Fibroblast of lung (primary cell): ENCODE measurements at regions not wholly inside any gene's neighbourhood (a gene's known extent, or its start where the extent isn't known, plus 50 kb on each side); places are given as distances from the start of the nearest gene placed in this dataset.

Experiments used
- DNase-seq, 2 donors: peaks; one replicate each; pipeline versions ENCODE4 v3.0.0 to v3.0.0-alpha.2; 2010; ENCODE audit warnings: low read depth in 2 of 2
- H2AFZ ChIP-seq: 2 replicates; pipeline ENCODE4 v1.5.1; 2012; ENCODE audit warnings: low read length, control low read depth, inconsistent platforms
- H3K27ac ChIP-seq: 2 replicates; pipeline ENCODE4 v1.5.1; 2011; ENCODE audit warnings: low read length, control low read depth; ENCODE audit not compliant: insufficient read depth
- H3K27me3 ChIP-seq: 2 replicates; pipeline ENCODE4 v1.5.1; 2011; ENCODE audit warnings: mild to moderate bottlenecking, low read length; ENCODE audit not compliant: control insufficient read depth, insufficient read depth
- H3K36me3 ChIP-seq: 2 replicates; pipeline ENCODE4 v1.5.1; 2011; ENCODE audit warnings: low read length; ENCODE audit not compliant: control insufficient read depth, insufficient read depth
- H3K4me1 ChIP-seq: 2 replicates; pipeline ENCODE4 v1.5.1; 2011; ENCODE audit warnings: low read length; ENCODE audit not compliant: control insufficient read depth, insufficient read depth; ENCODE audit errors: extremely low read depth
- H3K4me2 ChIP-seq: 2 replicates; pipeline ENCODE4 v1.5.1; 2011; ENCODE audit warnings: low read length, control low read depth; ENCODE audit not compliant: insufficient read depth; ENCODE audit errors: extremely low read depth
- H3K4me3 ChIP-seq, 4 experiments: fragments of 200-600 bp in 1 of 4; sonication (generic) in 1 of 4; replicated peaks in 1 of 4; 2 replicates each; pipeline ENCODE4 v1.5.1; 2011 to 2016; ENCODE audit warnings: low read length in 4 of 4, low read depth in 3 of 4, mild to moderate bottlenecking in 3 of 4, control low read depth in 2 of 4, inconsistent platforms in 1 of 4, mixed read lengths in 1 of 4; ENCODE audit not compliant: insufficient read depth in 1 of 4; ENCODE audit errors: control extremely low read depth in 1 of 4
- H3K79me2 ChIP-seq: 2 replicates; pipeline ENCODE4 v1.5.1; 2012; ENCODE audit warnings: mild to moderate bottlenecking, low read length, inconsistent platforms; ENCODE audit not compliant: control insufficient read depth, insufficient read depth
- H3K9ac ChIP-seq: 2 replicates; pipeline ENCODE4 v1.5.1; 2011; ENCODE audit warnings: mild to moderate bottlenecking, low read length, control low read depth; ENCODE audit not compliant: insufficient read depth
- H3K9me3 ChIP-seq: 2 replicates; pipeline ENCODE4 v1.5.1; 2012; ENCODE audit warnings: low read depth, low read length; ENCODE audit not compliant: control insufficient read depth, insufficient read depth
- H4K20me1 ChIP-seq: 2 replicates; pipeline ENCODE4 v1.5.1; 2011; ENCODE audit warnings: low read length; ENCODE audit not compliant: control insufficient read depth, insufficient read depth; ENCODE audit errors: extremely low read depth
- CTCF ChIP-seq, 2 donors: IDR thresholded peaks in 1 of 2; conservative IDR thresholded peaks in 1 of 2; 1 replicate in 1 of 2; 2 replicates in 1 of 2; pipeline ENCODE4 v1.5.1; 2011 to 2012; ENCODE audit warnings: low read length in 2 of 2, control low read depth in 1 of 2, inconsistent platforms in 1 of 2, low read depth in 1 of 2, mild to moderate bottlenecking in 1 of 2
- EZH2 ChIP-seq: IDR thresholded peaks from 2 replicates; pipeline ENCODE4 v1.5.1; 2012; ENCODE audit warnings: low read length, control low read depth, mild to moderate bottlenecking; ENCODE audit errors: missing control alignments

DNA sequence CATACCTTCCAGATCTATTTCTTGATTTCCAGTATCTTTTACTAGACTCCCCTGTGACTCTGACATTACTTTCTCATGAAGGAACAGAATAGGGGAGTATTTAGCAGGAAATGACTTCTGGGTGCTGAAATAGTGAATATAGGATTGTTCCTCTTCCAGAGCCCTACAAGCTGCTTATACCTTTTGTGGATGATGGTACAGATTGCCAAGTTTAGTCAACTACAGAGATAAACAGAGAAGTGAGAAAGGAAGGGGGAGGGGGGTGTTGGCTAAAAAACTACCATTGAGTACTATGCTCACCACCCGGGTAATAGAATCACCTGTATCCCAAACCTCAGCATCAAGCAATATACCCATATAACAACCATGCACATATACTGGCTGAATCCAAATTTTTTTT lies 298.3 kb upstream of the GPR149 start:
- Histone ChIP-seq H3K4me2 (no peak overlapping the region), H3K27me3 (no peaks in the 10 kb centered on the region), H3K27ac (no peak overlapping the region), H3K9me3 (no peaks in the 10 kb centered on the region), H4K20me1 (no peaks in the 10 kb centered on the region), H3K4me3 (no peak overlapping the region), H2AFZ (no peak overlapping the region), H3K36me3 (no peaks in the 10 kb centered on the region), H3K79me2 (no peaks in the 10 kb centered on the region), H3K4me1 (no peaks in the 10 kb centered on the region), H3K9ac (no peak overlapping the region)
- no peak for DNase-seq
- no peak for TF ChIP-seq CTCF (conservative IDR thresholded peaks at IDR 0.05 in 1 of 2, IDR thresholded peaks at IDR 0.05 in 1 of 2; ENCODE audit: low read depth in 1 of 2, low read length in 2 of 2)
- TF ChIP-seq EZH2, result no peak

- Histone ChIP-seq H4K20me1 (no peaks in the 10 kb centered on the region), H3K4me1 (no peaks in the 10 kb centered on the region), H3K4me2 (no peak overlapping the region), H2AFZ (no peak overlapping the region), H3K27ac (no peak overlapping the region), H3K27me3 (no peaks in the 10 kb centered on the region), H3K36me3 (no peaks in the 10 kb centered on the region), H3K4me3 (no peak overlapping the region), H3K79me2 (no peaks in the 10 kb centered on the region), H3K9me3 (no peaks in the 10 kb centered on the region), H3K9ac (no peak overlapping the region)
- DNase-seq, result no peak
- no peak for TF ChIP-seq EZH2
- no peak for TF ChIP-seq CTCF (conservative IDR thresholded peaks at IDR 0.05 in 1 of 2, IDR thresholded peaks at IDR 0.05 in 1 of 2; ENCODE audit: low read depth in 1 of 2, low read length in 2 of 2)
These were observed 290.9 kb upstream of the GPR149 start for GRCh38 chr3:154720921-154721320.

DNA sequence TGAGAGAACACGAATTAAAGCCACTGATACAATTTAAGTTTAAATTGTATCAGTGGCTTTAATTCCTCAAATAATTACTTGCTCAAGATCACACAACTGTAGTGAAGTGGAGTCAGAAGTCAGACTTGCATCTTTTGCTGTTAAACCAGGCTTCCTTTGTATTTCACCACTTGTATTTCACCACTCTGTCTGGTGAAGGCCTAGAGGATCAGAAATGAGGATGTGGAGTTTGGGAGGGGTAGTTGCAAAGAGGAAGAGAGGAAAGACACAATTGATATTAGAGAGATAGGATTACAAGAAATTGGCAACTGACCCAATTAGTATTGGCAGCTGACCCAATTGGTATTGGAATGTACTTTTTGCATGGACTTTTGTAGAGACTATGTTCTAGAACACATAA lies 288.1 kb upstream of the GPR149 start:
- no peak overlapping the region for H3K4me3 ChIP-seq
- TF ChIP-seq CTCF (conservative IDR thresholded peaks at IDR 0.05 in 1 of 2, IDR thresholded peaks at IDR 0.05 in 1 of 2; ENCODE audit: low read depth in 1 of 2, low read length in 2 of 2), result no peak
- TF ChIP-seq EZH2, result no peak

More for the DNA sequence above, 288.1 kb upstream of the GPR149 start:
- H3K4me1 ChIP-seq, result no peaks in the 10 kb centered on the region
- no peaks in the 10 kb centered on the region for H4K20me1 ChIP-seq
- H3K27me3 ChIP-seq, result no peaks in the 10 kb centered on the region
- no peaks in the 10 kb centered on the region for H3K79me2 ChIP-seq
- H3K9me3 ChIP-seq, result no peaks in the 10 kb centered on the region
- no peaks in the 10 kb centered on the region for H3K36me3 ChIP-seq
- no peak for DNase-seq
- no peak overlapping the region for H2AFZ ChIP-seq
- no peak overlapping the region for H3K9ac ChIP-seq
- no peak overlapping the region for H3K27ac ChIP-seq
- no peak overlapping the region for H3K4me2 ChIP-seq
